Muscle of back (tissue), 3 donors: ENCODE measurements at regions not wholly inside any gene's neighbourhood (a gene's known extent, or its start where the extent isn't known, plus 50 kb on each side); places are given as distances from the start of the nearest gene placed in this dataset.
A peak's percentile ranks its signal among the peaks of the same experiment; 100 is the strongest.
"Not testable (repeated sequence)": the region's sequence is repeated elsewhere in the genome, so short reads cannot be mapped to it uniquely, and the experiment has no call there.

Source experiments
- DNase-seq, 3 donors: peaks; one replicate each; pipeline versions ENCODE4 v3.0.0 to v3.0.0-alpha.2; 2013

DNA sequence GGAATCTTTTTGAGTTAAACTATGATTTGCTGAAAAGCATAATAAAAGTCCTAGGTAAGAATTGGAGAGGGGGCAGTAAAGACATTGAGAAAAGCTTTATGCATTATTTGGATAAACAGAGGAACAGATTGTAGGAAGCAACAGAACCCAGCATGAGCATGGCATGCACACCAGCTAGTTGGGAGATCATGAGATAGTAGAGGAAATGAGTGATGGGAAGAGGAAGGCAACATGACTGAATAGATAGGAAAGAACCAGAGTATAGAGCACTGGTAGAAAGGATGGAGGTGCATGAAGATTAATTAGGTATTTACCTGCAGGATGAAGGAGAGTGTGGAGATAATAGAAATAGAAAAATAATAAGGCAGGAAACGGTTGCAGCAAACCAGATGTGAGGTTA lies 248.5 kb upstream of the LMO3 start:
- no peak for DNase-seq

DNA sequence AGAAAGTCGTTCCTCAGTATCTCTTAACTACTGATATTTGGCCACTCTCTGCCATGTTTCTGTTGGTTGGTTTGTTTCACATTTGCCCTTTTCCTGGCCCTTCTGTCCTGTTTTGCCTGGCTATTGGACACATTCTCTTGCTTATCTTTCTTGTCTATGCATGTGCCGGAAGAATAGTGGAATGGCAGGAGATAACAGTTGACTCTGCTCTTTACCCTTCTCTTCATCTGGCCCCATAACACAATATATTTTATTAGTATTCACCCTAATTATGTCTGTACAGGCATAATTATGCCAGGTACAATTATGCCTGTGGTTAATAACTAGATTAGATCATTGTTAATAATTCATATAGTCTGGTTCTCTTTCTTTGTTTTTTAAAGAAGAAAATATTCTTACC lies 243.5 kb upstream of the LMO3 start:
- no peak for DNase-seq

DNA sequence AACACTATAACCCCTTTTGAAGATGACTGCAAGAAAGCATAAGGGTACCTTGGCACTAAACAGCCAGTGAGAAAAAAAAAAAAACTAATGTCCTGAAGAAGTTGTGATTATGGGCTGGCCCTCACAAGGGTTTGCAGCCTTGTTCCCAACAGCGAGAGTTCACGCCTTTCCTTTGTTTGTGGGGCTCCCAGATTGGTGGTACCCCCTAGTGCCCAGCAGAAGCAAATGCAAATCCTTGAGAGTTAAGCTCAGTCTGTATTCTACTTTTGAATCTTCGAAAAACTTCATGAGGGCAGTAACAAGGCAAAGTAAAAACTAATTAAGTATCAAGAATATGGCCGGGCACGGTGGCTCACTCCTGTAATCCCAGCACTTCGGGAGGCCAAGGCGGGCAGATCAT lies 238.9 kb upstream of the LMO3 start:
- no peak for DNase-seq

DNA sequence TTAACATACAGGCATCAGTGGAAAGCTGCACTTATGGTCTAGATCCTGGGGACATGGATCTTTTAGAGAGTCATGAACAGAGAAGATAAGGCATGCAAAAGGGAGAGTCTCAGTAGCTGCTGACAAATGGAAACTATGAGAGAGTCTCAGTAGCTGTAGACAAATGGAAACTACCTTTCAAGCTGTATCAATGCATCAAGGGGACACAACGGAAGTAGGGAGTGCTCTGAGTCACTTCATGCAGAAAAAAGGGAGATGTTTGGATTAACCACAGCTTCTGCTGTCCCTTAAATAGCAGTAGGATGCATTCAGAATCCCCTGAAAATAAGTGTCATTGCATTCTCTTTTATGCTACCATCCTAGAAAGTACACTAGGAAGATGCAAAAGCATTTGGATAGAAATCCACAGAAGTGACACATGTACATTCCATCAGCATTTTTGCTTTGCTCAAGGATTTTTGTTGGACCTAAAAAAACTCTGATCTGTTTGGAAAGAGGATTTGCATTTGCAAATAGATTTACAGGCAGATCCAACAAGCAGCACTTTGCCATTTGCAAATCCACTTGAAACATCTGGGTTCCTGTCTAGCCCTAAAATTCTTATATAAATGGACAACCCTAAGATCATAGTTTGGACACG lies 227.5 kb upstream of the LMO3 start:
- DNase-seq: no peak

DNA sequence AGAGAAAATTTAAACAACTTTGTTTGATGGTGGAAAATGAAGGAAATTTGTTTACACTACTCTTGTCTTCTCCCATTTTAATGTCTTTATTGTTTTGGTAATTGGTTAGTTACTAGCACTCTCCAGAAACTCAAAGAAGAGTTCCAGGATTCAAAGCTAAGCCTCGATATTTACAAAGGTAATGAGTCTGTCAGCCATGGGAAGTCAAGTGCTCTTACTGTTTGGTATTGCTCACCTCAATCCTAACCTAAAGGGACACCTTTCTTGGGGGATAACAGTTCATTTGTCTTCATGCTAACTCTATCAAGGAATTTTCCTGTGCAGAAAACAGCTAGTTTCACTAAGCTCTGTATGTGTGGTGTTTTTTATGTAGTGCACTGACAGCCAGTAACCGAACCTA lies 222.9 kb upstream of the LMO3 start:
- DNase-seq: no peak

DNA sequence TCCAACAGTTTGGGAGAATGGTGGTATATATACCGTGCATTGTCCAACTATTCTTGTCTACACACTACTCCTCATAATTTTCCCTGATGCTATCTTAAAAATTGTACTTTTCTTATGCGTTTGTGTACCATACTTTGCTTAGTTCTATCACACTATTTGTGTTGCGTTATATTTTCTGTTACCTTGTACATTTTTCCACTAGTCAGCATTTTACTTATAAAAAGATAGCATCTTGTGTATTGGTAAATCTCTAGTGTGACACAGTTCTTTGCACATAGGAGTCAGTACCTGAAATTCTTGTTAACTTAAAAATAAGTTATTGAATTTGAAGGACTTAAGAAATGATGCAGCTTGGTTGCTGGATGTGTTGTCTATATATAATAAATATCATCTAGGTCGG lies 201.8 kb upstream of the LMO3 start:
- DNase-seq: no peak

DNA sequence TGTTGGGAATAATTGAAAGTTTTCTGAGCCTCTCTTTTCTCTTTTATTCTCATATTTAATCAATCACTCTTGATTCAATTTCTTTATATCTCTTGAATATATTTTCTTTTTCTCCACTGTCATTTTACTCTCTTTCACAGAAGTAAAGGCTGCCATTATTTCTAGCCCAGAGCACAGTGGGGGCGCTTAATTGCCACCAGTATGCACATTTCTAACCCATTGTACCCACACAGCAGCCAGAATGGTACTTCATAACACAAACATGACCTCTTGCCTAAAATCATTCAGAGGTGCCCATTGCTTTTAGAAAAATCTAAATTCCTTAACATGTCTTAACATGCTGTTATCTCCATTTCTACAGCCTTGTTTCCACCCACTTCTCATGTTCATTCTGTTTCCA lies 190.2 kb upstream of the LMO3 start:
- no peak for DNase-seq

DNA sequence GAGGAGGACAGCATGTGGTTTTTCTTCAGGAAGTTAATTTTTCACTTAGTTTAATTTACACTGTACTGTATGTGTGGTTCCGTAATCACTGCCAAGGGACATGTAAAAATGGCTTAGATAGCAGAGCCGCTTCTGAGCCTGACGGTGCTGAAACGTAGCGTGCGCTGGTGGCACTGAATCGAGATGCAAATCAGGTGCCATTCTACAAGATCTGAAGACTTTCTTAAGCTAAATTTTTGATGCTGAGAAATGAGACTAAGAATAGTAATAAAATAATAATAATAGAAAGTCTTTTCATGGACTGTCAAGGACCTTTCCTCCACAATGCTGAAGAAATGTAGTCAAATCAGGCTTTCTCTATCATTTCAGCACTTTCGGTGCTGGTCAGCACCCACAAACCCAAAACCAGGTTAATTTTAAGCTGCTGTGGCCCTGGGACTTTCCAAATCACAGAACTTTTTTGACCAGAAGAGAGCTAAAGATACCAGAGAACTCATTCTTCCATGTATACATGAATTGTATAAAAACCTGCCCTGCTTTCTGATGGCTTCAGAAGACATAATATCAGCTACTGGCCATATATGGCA lies 183.3 kb upstream of the LMO3 start:
- DNase-seq: peak in 2 of 3 donors; percentile 6 to 13

DNA sequence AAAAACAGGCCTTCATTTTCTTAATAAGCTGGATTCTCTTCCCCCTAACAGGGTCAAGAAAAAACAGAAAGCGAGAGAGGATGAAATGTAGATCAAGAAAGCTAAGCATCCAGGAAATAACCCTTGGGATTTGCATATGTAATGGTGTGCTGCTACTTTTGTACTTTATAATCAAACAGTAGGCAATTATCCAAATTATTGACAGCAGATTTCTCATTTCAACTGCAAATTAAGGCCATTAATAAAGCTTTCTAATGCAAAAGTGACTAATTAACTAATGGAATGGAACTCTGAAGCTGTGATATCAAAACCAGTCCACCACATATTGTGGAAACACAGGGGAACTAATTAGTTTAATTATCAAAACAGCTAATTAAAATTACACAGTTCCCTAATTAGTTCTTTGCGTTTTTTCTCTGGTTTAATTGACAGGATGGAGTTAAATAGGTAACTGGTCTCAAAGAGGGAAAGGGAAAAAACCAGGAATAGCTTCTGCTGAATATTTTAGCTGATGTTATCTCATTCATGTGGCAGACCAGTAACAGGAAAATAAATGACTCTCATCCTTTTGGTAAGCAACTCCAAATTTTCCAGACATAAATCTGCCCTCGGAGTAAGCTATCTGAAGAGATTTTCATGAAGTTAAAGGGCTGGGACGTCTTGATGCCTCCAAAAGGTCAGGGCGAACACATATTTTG lies 182.7 kb upstream of the LMO3 start:
- no peak for DNase-seq

DNA sequence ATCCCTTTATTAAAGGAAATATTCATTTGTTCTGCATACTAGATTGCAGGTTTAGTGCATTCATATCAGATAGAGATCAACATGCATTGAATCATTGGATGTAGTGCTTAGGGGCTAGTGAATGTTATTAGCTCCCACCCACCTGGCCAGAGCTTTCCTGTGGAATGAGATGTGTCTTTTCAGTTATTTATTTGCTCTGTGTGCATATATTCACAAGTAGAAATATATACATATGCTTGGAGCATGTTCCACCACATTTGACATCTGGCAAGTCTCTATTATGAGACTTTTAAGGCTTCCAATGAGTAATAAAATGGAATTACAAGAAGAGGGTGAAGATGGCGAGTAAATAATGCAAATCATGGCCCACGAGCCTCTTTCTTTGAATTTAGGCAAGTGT lies 180.0 kb upstream of the LMO3 start:
- DNase-seq: no peak

DNA sequence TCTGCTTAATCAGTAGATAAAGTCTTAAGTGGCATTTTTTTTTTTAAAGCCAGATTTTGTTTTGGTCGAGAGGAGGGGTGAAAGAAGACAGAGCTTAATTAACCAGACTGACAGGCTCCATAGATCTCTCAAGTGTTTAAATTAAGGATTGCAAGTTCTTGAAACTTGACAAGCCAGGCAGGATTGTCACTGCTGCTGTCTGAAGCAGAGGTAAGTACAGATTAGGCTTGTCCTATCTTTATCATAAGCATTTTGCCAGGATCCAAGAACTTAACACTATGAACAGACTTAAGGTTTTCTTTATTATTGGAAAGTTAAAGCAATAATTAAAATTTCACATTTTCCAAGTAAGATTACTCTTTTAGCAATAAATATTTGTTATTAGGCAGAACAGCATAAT lies 179.6 kb upstream of the LMO3 start:
- DNase-seq: no peak

DNA sequence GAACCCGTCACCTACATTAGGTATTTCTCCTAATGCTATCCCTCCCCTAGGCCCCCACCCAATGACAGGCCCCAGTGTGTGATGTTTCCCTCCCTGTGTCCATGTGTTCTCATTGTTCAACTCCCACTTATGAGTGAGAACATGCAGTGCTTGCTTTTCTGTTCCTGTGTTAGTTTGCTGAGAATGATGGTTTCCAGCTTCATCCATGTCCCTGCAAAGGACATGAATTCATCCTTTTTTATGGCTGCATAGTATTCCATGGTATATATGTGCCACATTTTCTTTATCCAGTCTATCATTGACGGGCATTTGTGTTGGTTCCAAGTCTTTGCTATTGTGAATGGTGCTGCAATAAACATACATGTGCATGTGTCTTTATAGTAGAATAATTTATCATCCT lies 163.2 kb upstream of the LMO3 start:
- not testable (repeated sequence) for DNase-seq

DNA sequence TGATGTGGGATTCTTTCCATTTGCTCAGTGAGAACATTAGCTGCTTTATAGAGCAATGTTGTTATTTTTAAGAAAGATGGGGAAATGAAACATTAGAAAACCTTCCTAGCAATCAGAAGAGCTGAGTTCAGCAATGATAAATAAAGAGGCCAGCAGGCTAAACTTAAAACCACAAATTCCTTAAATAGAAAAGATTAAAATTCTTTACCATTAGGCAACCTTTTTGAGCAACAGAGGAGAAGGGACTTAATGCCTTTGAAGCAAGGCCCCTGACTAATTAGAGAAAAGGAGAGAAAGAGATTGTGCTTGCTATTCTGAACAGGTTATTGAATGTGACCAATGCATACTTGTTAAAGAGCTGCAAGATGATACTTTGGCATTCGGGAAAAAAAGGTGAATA lies 160.8 kb upstream of the LMO3 start:
- no peak for DNase-seq

DNA sequence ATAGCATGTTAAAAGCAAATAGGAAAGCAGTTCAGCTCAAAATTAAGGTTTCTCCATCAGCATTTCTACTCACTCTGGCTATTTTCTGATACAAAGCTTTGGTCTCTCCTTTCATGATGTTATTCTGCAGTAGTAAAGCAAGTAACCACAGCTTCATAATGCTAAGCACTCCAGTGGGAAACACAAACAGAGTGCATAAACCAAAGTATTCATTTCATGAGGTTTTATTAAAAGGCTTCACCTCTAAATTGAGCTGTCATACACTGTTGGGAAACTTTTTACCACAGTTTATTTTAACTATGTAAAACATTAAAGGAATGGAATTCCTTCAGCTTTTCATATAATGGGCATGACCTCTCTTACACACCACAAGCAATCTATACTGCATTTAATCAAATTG lies 157.9 kb upstream of the LMO3 start:
- no peak for DNase-seq

DNA sequence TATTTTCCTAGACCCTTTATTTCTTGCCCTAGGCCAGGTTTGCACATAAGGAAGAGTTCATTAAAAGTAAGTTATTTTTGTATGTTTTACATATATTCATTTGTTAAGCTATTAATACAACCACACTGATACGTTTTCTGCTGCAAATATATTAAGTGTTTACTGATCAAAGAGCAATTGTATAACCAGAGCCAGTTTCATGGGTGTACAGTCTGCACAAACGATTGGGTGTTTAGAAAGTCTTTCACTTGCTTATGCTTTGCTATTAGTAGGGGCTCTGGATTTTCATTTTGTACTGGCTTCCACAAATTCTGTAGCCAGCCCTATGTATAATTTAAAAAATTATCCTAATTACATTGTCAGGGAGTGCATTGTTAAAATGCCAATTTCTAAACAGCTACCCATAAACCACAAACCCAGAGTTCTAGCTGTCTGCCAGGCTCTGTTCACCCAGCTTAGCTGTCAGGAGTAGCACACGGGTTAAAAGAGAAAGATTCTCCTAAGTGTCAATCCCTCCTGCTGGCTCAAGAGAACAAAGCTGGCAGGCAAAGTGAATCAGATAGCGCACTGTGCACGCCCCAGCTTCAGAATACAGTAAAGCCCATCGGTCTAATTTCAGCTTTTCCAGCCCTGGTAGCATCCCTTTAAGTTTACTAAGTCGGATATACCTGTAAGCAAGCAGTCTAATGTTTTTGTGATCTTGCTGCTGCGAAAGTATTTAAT lies 151.0 kb upstream of the LMO3 start:
- DNase-seq: no peak

DNA sequence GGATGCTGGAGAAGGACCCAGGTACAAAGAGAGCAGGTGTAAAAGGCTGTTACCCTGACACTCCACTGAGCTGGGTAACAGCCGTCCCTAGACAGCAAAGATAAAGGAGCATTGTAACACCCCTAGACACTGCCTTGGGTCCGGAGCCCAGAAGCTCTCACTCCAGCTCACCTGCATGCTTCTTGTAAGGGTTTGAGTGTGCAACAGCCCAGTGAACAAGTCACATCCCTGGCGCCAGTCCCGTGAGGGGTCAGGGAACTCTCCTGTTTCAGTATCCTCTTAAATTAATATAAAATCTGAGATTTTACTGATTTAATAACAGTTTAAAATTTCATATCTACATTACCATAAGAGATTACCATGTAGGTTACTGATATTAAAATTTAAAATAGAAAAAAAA lies 124.8 kb upstream of the LMO3 start:
- DNase-seq: no peak

DNA sequence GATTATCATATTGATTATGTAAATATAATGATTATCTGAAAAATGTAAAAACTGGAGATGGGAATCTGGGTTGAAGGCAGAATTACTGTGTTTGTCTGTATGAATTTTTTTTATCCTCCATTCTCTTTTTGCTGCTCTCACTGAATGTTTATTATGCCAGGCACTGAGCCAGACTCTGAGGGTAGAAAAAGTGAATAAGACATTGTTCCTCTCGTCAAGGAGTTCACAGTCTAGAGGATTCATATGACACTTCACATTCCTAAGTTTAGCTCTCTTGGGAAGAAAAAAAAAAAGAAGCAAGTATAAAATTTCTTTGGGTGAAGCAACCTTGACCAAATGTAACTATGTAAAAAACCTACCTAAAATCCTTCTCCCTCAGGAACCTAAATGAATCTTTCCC lies 120.9 kb upstream of the LMO3 start:
- no peak for DNase-seq

DNA sequence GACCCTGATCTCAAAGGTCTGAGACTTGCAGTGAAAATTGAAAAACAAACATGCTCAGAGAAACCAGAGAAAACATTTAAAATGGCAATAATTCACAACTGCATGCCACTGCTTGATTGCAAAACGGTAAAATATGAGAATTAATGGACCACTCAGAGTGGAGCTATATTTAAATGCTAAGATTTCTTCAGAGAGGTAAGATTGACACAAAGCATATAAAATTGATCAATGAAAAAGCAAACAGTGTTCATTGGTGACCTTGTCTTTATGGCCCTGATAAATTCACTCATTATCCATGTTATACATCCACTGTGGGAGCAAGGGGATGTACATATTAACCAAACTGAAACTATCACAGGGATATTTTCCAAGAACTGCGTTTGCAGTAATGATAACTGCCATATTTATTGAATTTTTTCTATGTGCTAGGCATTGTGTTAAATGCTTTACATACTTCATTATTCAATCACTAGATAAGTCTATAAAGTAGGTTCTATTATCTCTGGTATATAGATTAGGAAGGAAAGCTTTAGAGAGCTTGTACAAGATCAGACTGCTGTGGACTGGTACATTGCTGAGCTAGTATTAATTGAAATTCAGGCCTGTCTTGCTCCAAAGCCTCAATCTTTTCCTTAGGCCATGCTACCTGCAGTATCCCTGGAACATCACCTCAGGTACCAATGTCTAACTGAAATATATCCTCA lies 113.9 kb upstream of the LMO3 start:
- DNase-seq: no peak

DNA sequence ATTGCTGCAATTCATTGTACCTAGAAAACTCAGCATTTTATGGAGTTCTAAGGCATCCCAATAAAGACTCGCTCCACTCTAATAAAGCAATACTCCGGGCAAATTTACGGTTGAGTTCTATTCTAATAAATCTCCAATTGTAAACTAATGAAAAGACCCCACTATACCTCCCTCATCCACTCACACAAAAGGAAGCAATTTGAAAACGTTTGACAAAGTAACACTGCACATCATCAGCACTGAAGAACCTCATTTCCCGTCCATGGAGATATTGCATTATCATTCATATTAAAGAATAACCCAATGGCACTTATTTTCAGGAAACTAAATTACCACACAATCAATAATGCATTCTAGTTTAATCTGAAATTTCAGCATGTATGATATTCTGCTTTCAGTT lies 111.0 kb upstream of the LMO3 start:
- DNase-seq: no peak

DNA sequence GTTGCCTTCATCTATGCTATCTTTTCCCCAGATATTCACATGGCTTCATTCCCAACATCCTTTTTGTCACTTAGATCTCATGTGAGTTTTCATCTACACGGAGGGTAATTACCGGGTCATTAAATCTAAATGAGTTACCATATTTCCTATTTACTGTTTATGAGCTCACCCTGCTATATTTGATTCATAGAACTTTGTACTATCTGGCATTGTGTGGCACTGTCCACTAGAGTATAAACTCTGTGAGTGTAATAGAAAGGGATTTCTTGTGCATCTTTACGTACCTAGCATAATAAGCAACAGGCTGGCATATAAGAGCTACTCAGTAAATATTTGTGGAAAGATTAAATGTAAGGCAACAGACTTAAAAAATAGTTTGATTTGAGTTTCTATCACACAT lies 86.1 kb upstream of the LMO3 start:
- DNase-seq: no peak

DNA sequence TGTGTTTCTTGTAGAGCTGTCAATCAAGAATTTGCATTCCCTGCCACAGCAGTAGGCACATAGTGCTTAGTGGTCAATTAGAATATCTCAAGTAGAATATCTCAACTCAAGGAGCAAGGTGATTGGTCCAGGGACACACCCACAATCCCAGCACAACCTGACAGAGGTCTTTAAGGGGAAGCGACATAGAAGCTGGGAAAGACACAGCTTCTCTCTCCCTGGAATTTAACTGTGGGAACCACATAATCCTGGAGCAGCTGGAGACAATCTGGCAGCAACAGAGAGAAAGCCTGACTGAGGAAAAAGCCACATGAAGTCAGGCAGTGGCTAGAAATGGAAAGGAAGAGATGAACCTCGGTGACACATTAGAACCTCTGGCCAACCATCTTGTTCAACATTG lies 85.7 kb upstream of the LMO3 start:
- DNase-seq: no peak

DNA sequence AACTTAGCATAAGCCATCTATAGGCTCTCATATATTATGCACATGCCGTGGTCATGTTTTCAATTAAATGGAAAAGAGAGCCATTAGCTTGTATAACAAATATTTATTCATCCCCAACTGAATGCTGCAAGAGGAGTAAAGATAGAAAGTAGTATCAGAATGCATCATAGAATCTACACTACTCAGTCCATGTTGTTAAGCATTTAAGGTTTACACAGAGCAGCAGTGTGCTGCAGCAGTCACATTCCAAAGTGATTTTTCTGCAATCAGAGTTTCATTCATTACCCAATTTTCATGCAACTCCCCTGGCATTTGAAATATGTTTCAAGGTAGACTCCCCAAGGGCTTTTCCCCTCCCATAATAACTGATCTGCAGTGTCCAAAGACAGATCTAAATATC lies 82.2 kb upstream of the LMO3 start:
- no peak for DNase-seq
